ENCODE measurements at regions not wholly inside any gene's neighbourhood (a gene's known extent, or its start where the extent isn't known, plus 50 kb on each side); places are given as distances from the start of the nearest gene placed in this dataset.
A peak's percentile ranks its signal among the peaks of the same experiment; 100 is the strongest.
"Not testable (repeated sequence)": the region's sequence is repeated elsewhere in the genome, so short reads cannot be mapped to it uniquely, and the experiment has no call there.

DNA sequence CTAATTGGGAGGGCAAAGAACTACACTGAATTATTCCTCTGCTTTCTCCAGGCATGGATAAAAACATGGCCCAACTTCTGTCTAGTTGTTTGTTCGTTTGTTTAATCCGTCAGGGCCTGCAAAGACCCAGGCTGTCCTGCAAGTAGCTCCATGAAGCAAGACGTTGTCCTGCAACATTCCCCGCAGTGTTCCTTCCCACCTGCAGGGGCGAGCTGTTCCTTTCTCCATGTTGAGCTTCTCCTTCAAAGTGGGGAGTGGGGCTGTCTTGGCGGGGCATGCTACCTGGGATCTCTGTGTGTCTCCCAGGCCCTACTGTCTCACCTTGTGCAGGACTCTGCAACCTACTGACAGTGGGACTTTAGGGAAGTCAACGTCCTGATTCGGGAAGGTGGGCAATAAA, 264.0 kb upstream of the SMIM21 start:
- DNase-seq (ENCODE audit: low read depth, low spot score): no peak
- in situ Hi-C loops (cut with HindIII; ENCODE audit: low sequenced_read_pairs): no loop called here
- TF ChIP-seq, protein P1, sequence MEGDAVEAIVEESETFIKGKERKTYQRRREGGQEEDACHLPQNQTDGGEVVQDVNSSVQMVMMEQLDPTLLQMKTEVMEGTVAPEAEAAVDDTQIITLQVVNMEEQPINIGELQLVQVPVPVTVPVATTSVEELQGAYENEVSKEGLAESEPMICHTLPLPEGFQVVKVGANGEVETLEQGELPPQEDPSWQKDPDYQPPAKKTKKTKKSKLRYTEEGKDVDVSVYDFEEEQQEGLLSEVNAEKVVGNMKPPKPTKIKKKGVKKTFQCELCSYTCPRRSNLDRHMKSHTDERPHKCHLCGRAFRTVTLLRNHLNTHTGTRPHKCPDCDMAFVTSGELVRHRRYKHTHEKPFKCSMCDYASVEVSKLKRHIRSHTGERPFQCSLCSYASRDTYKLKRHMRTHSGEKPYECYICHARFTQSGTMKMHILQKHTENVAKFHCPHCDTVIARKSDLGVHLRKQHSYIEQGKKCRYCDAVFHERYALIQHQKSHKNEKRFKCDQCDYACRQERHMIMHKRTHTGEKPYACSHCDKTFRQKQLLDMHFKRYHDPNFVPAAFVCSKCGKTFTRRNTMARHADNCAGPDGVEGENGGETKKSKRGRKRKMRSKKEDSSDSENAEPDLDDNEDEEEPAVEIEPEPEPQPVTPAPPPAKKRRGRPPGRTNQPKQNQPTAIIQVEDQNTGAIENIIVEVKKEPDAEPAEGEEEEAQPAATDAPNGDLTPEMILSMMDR (IDR thresholded peaks at IDR 0.05; ENCODE audit: low read depth, low read length): no peak
- H3K4me3 ChIP-seq (ENCODE audit: low read depth, low read length): no peak overlapping the region

DNA sequence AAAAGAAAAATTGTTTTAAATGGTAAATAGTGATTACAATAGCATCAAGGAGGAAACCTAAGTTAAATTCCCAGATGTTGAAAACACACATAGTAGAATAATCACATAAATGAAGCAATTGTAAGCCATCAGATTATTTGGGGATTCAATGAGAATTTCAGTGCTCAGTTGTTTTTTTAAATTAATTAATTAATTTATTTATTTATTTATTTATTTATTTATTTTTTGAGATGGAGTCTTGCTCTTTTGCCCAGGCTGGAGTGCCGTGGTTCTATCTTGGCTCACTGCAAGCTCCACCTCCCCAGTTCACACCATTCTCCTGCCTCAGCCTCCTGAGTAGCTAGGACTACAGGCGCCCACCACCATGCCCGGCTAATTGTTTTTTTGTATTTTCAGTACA, 262.8 kb upstream of the SMIM21 start:
- DNase-seq (ENCODE audit: low read depth, low spot score); H3K4me3 ChIP-seq (ENCODE audit: low read depth, low read length); in situ Hi-C loops (cut with HindIII; ENCODE audit: low sequenced_read_pairs): not testable (repeated sequence)

DNA sequence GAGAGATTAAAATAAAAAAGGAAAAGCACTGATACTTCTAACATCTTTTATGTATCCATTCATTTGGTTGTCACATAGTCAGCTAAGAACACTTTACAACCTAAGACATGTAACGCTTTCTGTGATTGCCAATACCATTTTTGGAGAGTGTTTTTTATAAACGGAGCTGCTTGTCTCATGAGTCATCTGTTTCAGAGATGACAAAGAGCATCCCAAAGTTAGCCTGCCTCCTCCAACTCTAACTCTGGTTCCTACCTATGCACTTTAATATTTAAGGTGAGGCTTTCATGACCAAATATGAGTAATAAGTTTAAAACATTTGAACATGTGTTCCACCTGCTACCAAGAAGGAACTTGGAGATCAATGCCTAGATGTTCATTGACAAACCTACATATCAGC, 260.1 kb upstream of the SMIM21 start:
- no peak for DNase-seq (ENCODE audit: low read depth, low spot score)
- TF ChIP-seq, protein P1 (IDR thresholded peaks at IDR 0.05; ENCODE audit: low read depth, low read length): no peak
- H3K4me3 ChIP-seq (ENCODE audit: low read depth, low read length): no peak overlapping the region
- in situ Hi-C loops (cut with HindIII; ENCODE audit: low sequenced_read_pairs): no loop called here

DNA sequence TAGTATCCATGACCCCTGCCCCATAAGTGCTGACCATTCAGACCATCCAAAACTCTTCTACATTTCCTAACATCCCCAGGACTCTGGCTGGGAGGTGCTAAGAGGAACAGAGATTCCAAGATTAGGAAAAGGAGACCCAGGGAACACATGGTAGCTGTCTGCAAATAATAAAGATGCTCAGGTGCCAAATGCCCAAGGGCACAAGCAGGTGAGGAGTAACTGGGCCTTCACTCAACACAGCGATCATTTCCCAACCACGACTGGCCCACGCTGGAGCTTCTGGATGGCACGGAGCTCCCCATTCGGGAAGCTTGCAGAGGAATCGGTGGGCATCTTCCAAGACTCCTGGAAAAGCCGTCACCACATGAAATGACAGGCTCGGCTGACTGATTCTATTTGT, 255.9 kb upstream of the SMIM21 start:
- TF ChIP-seq, protein P1 (IDR thresholded peaks at IDR 0.05; ENCODE audit: low read depth, low read length): no peak
- in situ Hi-C loops (cut with HindIII; ENCODE audit: low sequenced_read_pairs): no loop called here
- DNase-seq (ENCODE audit: low read depth, low spot score): no peak
- no peak overlapping the region for H3K4me3 ChIP-seq (ENCODE audit: low read depth, low read length)

DNA sequence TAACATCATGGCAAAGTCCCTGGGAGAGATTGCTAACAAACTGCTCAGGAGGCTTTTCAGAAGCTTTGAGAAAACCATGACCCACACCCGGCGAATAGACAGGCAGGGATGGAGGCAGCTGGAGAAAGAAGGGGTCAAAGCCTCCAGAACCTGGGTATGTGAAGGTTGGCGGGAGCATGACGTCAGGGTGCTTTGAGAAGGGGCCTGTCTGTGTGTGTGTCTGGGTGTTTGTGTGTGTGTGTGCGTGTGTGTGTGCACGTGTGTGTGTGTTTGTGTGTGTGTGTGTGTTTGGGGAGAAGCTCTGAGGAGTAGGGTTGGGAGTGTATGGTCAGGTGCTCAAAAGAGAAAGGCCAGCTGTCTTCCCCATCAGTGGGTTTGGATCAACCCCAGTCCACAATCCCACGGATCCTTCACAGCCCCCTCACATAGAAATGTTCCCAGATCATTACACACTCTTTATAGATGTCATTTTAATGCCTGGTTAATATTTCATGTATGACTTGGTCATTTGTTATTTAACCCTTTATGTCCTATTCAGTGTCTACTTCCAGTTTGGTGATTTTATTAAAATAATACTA, 254.1 kb upstream of the SMIM21 start:
- TF ChIP-seq, protein P1 (IDR thresholded peaks at IDR 0.05; ENCODE audit: low read depth, low read length): no peak
- no peak for DNase-seq (ENCODE audit: low read depth, low spot score)
- H3K4me3 ChIP-seq (ENCODE audit: low read depth, low read length): no peak overlapping the region
- in situ Hi-C loops (cut with HindIII; ENCODE audit: low sequenced_read_pairs): no loop called here

DNA sequence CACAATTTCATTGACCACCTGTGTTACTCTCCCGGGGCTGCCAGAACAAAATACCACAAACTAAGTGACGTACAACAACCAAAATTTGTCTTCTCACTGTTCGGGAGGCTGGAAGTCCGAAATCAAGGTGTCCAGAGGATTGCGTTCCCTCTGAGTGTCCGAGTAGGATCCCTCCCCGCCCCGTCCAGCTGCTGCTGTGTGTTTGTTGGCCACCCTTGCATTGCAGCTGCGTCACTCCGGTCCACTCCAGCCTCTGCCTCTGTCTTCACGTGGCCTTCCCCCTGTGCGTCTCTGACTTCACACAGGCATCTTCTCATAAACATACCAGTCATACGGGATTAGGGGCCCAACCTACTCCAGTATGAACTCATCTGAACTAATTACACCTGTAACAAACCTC, 251.8 kb upstream of the SMIM21 start:
- peak; percentile 5 for DNase-seq (ENCODE audit: low read depth, low spot score)
- in situ Hi-C loops (cut with HindIII; ENCODE audit: low sequenced_read_pairs): no loop called here
- H3K4me3 ChIP-seq (ENCODE audit: low read depth, low read length): no peak overlapping the region
- TF ChIP-seq, protein P1 (IDR thresholded peaks at IDR 0.05; ENCODE audit: low read depth, low read length): no peak

DNA sequence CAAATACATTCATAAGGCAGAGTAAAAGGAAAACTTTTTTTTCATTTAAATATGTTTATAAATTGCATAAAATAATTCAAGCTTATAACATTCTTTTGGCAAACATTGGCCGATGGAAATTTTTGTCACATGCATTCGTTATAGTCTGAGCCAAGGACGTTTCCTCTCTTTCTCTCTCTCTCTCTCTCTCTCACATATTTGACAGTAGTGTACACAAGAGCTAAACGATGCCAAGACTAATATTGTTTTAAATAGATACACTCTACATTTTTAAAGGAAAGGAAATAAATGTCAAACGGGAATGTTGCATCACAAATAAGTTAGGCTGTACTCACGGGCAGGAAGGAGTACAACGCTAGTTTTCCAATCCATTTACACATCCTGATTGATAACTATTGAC, 251.1 kb upstream of the SMIM21 start:
- in situ Hi-C loops (cut with HindIII; ENCODE audit: low sequenced_read_pairs): no loop called here
- DNase-seq (ENCODE audit: low read depth, low spot score): peak; percentile 10
- no peak overlapping the region for H3K4me3 ChIP-seq (ENCODE audit: low read depth, low read length)
- TF ChIP-seq, protein P1 (IDR thresholded peaks at IDR 0.05; ENCODE audit: low read depth, low read length): no peak
